Adrenal gland (tissue), 9 donors: ENCODE measurements at regions not wholly inside any gene's neighbourhood (a gene's known extent, or its start where the extent isn't known, plus 50 kb on each side); places are given as distances from the start of the nearest gene placed in this dataset.
"Not testable (repeated sequence)": the region's sequence is repeated elsewhere in the genome, so short reads cannot be mapped to it uniquely, and the experiment has no call there.

Experiments
- DNase-seq, 7 donors: peaks; one replicate each; pipeline ENCODE4 v3.0.0-alpha.2; 2019 to 2020
- H3K27ac ChIP-seq, 5 donors: fragments of 200-600 bp; sonication (generic) in 4 of 5; 1 replicate in 3 of 5; 2 replicates in 2 of 5; pipeline versions ENCODE4 v1.5.1 to v1.8.0; 2016 to 2020; ENCODE audit warnings: mild to moderate bottlenecking in 1 of 5
- H3K27me3 ChIP-seq: fragments of 200-600 bp; 2 replicates; pipeline ENCODE4 v1.8.0; 2021
- H3K36me3 ChIP-seq, 2 donors: fragments of 200-600 bp; replicated peaks in 1 of 2; 1 replicate in 1 of 2; 2 replicates in 1 of 2; pipeline versions ENCODE4 v1.5.1 to v1.8.0; 2018 to 2022
- H3K4me1 ChIP-seq, 2 donors: fragments of 200-600 bp; replicated peaks in 1 of 2; 1 replicate in 1 of 2; 2 replicates in 1 of 2; pipeline versions ENCODE4 v1.5.1 to v1.8.0; 2018 to 2021
- H3K4me3 ChIP-seq, 4 donors: fragments of 200-600 bp; sonication (generic) in 3 of 4; one replicate each; pipeline ENCODE4 v1.5.1; 2016 to 2018
- H3K9me3 ChIP-seq, 3 donors: fragments of 200-600 bp; sonication (generic) in 1 of 3; replicated peaks in 1 of 3; 1 replicate in 2 of 3; 2 replicates in 1 of 3; pipeline versions ENCODE4 v1.5.1 to v1.8.0; 2016 to 2021
- POLR2A ChIP-seq, 2 donors: fragments of 450-650 bp; IDR thresholded peaks; one replicate each; pipeline ENCODE4 v1.6.1; 2017; ENCODE audit warnings: antibody characterized with exemption in 2 of 2, mild to moderate bottlenecking in 2 of 2, moderate library complexity in 1 of 2
- WGBS, 4 donors: extraction: QIAGEN DNeasy Blood & Tissue Kit in 2 of 4; methylation state at CpG; one replicate each; pipeline versions ENCODE4 v1.1.5 to v1.1.7; 2013 to 2017; 5-methylcytosine and 5-hydroxymethylcytosine counted together
- intact Hi-C, 2 donors: fragments of 100-400 bp; cut with DNase I; formaldehyde crosslinking; loops; one replicate each; pipeline versions ENCODE4 v1.14.1 to v1.15.0; 2022 to 2023
- TF ChIP-seq, protein P1 (sequence below), 6 experiments: fragments of 450-650 bp in 4 of 6; fragments of 200-600 bp in 2 of 6; sonication (generic) in 1 of 6; IDR thresholded peaks; 1 replicate in 5 of 6; 2 replicates in 1 of 6; pipeline versions ENCODE4 v1.5.1 to v1.8.0; 2016 to 2021; ENCODE audit warnings: antibody characterized with exemption in 6 of 6, mild to moderate bottlenecking in 2 of 6, moderate library complexity in 1 of 6
- donor health status: healthy with polysubstance abuse.
- donor health status: Bipolar disorder and iron deficiency.
- donor health status: DM: yes; HTN: yes; CAD: no.
- donor health status: DM: no; HTN: no; CAD: no.
- donor health status: DM: no; HTN: no; CAD: no.

DNA sequence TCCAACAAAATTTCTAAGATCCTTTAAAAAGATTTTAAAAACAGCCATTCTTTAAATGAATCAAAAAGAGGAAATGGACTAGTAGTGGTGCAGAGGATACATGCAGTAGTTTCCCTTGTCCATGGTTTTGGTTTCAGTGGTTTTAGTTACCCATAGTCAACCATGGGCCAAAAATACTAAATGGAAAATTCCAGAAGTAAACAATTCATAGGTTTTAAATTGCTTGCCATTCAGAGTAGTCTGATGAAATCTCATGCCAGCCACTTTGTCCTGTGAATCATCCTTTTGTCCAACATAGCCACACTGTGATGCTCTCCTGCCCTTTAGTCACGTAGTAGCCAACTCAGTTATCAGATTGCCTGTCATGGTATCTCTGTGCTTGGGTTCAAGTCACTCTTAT is 286.1 kb downstream of the ANXA1 start:
- Histone ChIP-seq H3K27me3 (no peaks in the 10 kb centered on the region), H3K4me1 (no peaks in the 10 kb centered on the region), H3K4me3 (no peak overlapping the region), H3K27ac (no peak overlapping the region), H3K9me3 (no peaks in the 10 kb centered on the region), H3K36me3 (no peaks in the 10 kb centered on the region)
- intact Hi-C loops, result no loop called here
- WGBS, 4 donors, result 30 to 46% (median 42%) methylated on average over 1 of the region's 1 CpG
- TF ChIP-seq, protein P1, sequence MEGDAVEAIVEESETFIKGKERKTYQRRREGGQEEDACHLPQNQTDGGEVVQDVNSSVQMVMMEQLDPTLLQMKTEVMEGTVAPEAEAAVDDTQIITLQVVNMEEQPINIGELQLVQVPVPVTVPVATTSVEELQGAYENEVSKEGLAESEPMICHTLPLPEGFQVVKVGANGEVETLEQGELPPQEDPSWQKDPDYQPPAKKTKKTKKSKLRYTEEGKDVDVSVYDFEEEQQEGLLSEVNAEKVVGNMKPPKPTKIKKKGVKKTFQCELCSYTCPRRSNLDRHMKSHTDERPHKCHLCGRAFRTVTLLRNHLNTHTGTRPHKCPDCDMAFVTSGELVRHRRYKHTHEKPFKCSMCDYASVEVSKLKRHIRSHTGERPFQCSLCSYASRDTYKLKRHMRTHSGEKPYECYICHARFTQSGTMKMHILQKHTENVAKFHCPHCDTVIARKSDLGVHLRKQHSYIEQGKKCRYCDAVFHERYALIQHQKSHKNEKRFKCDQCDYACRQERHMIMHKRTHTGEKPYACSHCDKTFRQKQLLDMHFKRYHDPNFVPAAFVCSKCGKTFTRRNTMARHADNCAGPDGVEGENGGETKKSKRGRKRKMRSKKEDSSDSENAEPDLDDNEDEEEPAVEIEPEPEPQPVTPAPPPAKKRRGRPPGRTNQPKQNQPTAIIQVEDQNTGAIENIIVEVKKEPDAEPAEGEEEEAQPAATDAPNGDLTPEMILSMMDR (IDR thresholded peaks at IDR 0.05), result no peak
- DNase-seq, result no peak

DNA sequence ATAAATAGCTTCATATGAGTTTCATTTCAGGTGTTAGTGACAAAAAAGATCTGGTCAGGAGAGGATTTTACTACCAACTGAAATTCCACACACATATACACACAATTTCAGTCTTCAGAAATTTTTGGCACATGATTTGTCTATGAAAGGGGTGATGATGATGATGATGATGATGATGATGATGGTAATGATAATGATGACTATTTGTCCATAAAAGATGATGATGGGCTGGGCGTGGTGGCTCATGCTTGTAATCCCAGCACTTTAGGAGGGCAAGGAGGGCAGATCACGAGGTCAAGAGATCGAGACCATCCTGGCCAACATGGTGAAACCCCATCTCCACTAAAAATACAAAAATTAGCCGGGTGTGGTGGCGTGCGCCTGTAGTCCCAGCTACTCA is 288.2 kb downstream of the ANXA1 start:
- H3K27me3 ChIP-seq, H3K4me1 ChIP-seq, H3K36me3 ChIP-seq, H3K27ac ChIP-seq, H3K9me3 ChIP-seq, intact Hi-C loops, DNase-seq, H3K4me3 ChIP-seq: not testable (repeated sequence)
- 81 to 89% (median 86%) methylated on average over 3 to 6 of the region's 6 CpGs for WGBS, 4 donors

DNA sequence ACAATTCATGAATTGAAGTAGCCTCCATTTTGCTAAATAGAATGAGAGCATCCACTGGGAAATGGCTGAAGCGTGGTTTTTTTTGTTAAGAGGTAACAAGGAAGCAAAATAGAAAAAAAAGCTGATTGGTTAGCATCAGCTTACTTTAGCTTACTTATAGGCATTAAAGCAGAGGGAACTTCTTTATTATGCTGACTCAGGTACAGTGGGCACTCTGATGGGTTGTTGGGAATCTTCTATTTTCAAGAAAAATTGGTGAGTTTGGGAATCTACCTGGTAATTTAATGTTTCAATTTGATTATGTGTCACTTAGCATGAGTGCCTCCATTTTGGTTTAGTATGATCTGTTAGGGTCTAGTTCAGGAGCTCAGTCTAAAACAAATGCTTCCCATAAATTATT is 289.6 kb downstream of the ANXA1 start:
- H3K4me3 ChIP-seq, result no peak overlapping the region
- no peaks in the 10 kb centered on the region for H3K36me3 ChIP-seq
- TF ChIP-seq, protein P1 (IDR thresholded peaks at IDR 0.05), result no peak
- TF ChIP-seq POLR2A (IDR thresholded peaks at IDR 0.05), result no peak
- H3K4me1 ChIP-seq, result no peaks in the 10 kb centered on the region
- H3K9me3 ChIP-seq, result peaks cover 0 to 4% (median 0%) of the 10 kb centered on the region in 3 donors
- no peak for DNase-seq
- H3K27me3 ChIP-seq, result no peaks in the 10 kb centered on the region
- no peak overlapping the region for H3K27ac ChIP-seq
- WGBS, 4 donors, result 84 to 93% (median 90%) methylated on average over 1 of the region's 1 CpG
- intact Hi-C loops, result no loop called here

DNA sequence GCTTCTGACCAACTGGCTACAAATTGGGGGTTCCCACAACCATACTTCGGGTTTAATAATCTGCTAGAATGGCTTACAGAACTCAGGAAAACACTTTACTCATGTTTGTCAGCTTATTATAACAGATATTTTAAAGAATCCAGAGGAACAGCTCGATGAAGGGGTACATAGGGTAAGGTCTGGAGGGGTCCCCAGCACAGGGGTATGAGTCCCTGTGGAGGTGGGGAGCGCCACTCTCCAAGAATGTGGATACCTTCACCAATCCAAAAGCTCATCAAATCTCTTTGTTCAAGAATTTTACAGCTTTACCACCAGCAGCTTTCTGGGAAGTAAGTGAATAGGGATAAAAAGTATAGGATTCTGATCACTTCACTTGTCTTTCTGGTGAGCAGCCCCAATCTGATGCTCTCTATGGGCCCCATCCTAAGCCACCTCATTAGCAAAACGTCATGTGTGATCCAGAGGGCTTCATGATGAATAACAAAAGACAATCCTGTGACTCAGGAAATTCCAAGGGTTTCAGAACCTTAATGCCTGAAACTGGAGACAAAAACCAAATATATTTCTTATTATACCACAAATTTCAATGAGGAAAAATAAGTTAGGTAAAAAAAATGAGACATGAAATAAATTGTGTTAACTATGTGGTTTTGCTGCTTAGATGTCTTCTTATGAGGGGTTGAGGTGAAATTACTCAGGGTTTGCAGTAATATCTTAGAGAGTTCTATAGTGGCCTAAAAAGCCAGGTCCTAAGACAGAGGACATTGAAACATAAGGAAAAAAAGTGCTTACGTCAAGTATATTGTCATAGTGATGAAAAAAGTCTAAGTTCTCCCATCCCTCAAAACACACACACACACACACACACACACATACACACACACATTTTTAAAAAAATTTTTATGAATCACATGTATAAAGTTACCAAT is 290.5 kb downstream of the ANXA1 start:
- 77 to 80% (median 78%) methylated on average over 5 of the region's 5 CpGs for WGBS, 4 donors
- intact Hi-C loops, result no loop called here

More for the DNA sequence above, 290.5 kb downstream of the ANXA1 start:
- DNase-seq, result no peak
- Histone ChIP-seq H3K27me3 (no peaks in the 10 kb centered on the region), H3K36me3 (no peaks in the 10 kb centered on the region), H3K27ac (no peak overlapping the region), H3K9me3 (peaks cover 0 to 4% (median 0%) of the 10 kb centered on the region in 3 donors), H3K4me3 (no peak overlapping the region), H3K4me1 (no peaks in the 10 kb centered on the region)
- no peak for TF ChIP-seq POLR2A (IDR thresholded peaks at IDR 0.05)
- TF ChIP-seq, protein P1 (IDR thresholded peaks at IDR 0.05), result no peak
